Dedifferentiated amniotic fluid mesenchymal stem cell (primary cell): ENCODE measurements at regions not wholly inside any gene's neighbourhood (a gene's known extent, or its start where the extent isn't known, plus 50 kb on each side); places are given as distances from the start of the nearest gene placed in this dataset.

Experiments
- DNase-seq: peaks from one replicate; pipeline ENCODE4 v3.0.0-alpha.2; 2016; ENCODE audit errors: extremely low spot score

- DNase-seq: no peak
Observed at GRCh38 chr6:119655124-119655523, 305.6 kb upstream of the MAN1A1 start.

GRCh38 chr6:119653329-119653728 is 303.8 kb upstream of the MAN1A1 start:
- no peak for DNase-seq

- no peak for DNase-seq
Observed at GRCh38 chr6:119649531-119649930, 300.0 kb upstream of the MAN1A1 start.

GRCh38 chr6:119647309-119647708 is 297.7 kb upstream of the MAN1A1 start:
- no peak for DNase-seq

GRCh38 chr6:119643876-119644275 is 294.3 kb upstream of the MAN1A1 start:
- DNase-seq: no peak

GRCh38 chr6:119637768-119638167 is 288.2 kb upstream of the MAN1A1 start:
- no peak for DNase-seq

- DNase-seq: no peak
Observed at GRCh38 chr6:119636060-119636459, 286.5 kb upstream of the MAN1A1 start.

- DNase-seq: no peak
Observed at GRCh38 chr6:119633461-119633860, 283.9 kb upstream of the MAN1A1 start.

- no peak for DNase-seq
Observed at GRCh38 chr6:119630561-119631192, 281.1 kb upstream of the MAN1A1 start.

- DNase-seq: no peak
Observed at GRCh38 chr6:119628691-119629594, 279.4 kb upstream of the MAN1A1 start.

GRCh38 chr6:119627908-119628669 is 278.5 kb upstream of the MAN1A1 start:
- no peak for DNase-seq

GRCh38 chr6:119626884-119627619 is 277.5 kb upstream of the MAN1A1 start:
- no peak for DNase-seq

GRCh38 chr6:119620846-119621555 is 271.4 kb upstream of the MAN1A1 start:
- peak; percentile 83 for DNase-seq

- DNase-seq: no peak
Observed at GRCh38 chr6:119614138-119614537, 264.6 kb upstream of the MAN1A1 start.

- DNase-seq: no peak
Observed at GRCh38 chr6:119612911-119613381, 263.4 kb upstream of the MAN1A1 start.

GRCh38 chr6:119612176-119612891 is 262.8 kb upstream of the MAN1A1 start:
- DNase-seq: no peak

GRCh38 chr6:119610754-119611153 is 261.2 kb upstream of the MAN1A1 start:
- DNase-seq: no peak

- no peak for DNase-seq
Observed at GRCh38 chr6:119610265-119610664, 260.7 kb upstream of the MAN1A1 start.

- no peak for DNase-seq
Observed at GRCh38 chr6:119609865-119610264, 260.3 kb upstream of the MAN1A1 start.

GRCh38 chr6:119608994-119609393 is 259.4 kb upstream of the MAN1A1 start:
- no peak for DNase-seq
